Stimulated activated CD8-positive, alpha-beta memory T cell treated with anti-CD3 and anti-CD28 coated beads, Interleukin-2, amount 100 ng/mL, for 48 hours (primary cell): ENCODE measurements at regions not wholly inside any gene's neighbourhood (a gene's known extent, or its start where the extent isn't known, plus 50 kb on each side); places are given as distances from the start of the nearest gene placed in this dataset.

ENCODE experiments used
- DNase-seq, 2 donors: peaks; one replicate each; pipeline ENCODE4 v3.0.0-alpha.2; 2020; ENCODE audit warnings: low read depth in 2 of 2

DNA sequence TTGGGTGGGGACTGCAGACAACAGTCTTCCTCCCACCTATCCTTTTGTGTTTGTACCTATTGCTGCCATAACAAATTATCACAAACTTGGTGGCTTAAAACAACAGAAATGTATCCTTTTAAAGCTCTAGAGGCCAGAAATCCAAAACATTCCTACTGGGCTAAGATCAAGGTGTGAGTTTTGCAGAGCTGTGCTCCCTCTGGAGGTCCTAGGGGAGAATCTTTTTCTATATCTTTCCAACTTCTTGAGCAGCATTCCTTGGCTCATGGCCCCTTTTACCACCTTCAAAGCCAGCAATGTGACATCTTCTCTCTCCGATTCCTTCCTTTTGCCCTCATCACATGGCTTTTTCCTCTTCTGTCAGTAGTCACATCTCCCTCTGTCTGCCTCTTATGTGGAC, 190.6 kb downstream of the TTC8 start:
- no peak for DNase-seq

GRCh38 chr14:89017417-89017816, 193.0 kb downstream of the TTC8 start:
- no peak for DNase-seq

DNA sequence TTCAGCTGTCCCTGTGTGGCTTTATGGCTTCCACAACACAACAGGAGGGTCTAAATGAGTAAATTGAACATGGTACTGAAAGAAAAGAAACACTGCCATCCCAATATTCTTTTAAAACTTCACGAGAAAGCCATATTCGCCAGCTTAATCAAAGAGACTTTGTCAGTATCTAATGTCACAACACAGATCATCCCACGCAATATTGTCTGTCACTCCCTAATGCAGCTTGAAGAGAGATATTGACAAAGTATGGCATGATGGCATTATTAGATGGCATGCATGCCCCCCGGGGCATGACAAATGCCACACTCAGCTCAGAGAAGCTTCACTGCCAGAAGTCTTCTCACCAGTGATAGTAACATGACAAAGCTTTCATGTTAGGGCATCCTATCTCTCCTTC, 197.8 kb downstream of the TTC8 start:
- no peak for DNase-seq

- DNase-seq: no peak
Measured at GRCh38 chr14:89024691-89025090, 200.2 kb downstream of the TTC8 start.

- DNase-seq: no peak
Measured at GRCh38 chr14:89025561-89026236, 201.2 kb downstream of the TTC8 start.

- peak; percentile 26 to 44 for DNase-seq
Measured at GRCh38 chr14:89027097-89027740, 202.8 kb downstream of the TTC8 start.

GRCh38 chr14:89028462-89029134, 204.1 kb downstream of the TTC8 start:
- no peak for DNase-seq

- DNase-seq: no peak
Measured at GRCh38 chr14:89029961-89030694, 205.7 kb downstream of the TTC8 start.

- no peak for DNase-seq
Measured at GRCh38 chr14:89030921-89031320, 206.5 kb downstream of the TTC8 start.

- no peak for DNase-seq
Measured at GRCh38 chr14:89032086-89032649, 207.7 kb downstream of the TTC8 start.

DNA sequence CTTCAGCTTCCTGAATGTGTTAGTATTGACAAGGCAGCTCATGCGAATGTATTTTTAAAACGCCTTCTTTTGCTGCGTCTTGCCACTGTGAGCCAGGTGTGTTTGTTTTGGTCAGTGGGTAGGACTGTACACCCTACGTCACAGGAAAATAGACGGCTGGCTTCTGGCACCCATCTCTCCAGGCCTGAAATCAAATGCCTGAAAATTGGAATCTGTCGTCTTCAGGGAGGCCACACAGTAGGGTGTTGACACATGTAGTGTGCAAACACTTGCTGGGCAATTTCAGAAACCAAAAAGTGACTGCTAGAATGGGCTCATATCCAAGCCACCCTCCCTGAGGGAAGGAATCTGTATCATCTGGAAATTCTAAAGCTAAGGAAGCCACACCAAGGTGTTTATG, 209.3 kb downstream of the TTC8 start:
- DNase-seq: no peak

- DNase-seq: no peak
Measured at GRCh38 chr14:89036371-89036770, 211.9 kb downstream of the TTC8 start.

DNA sequence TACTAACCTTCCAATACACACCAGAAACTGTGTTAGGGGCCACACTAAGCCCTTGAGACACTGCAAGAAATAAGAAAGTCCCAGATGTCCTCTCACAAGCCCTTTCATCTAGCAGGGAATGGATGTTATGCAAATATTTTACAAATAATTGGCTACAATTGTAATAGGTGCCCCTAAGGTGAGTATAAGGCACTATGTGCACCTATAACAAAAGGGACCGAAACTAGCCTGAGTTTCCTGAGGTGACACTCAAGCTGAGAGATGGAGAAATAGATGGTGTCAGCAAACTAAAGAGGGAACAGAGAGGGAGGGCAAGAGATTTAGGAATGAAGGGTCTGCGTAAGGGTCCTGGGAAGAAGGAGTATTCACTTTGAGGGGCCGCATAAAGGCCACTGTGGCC, 212.6 kb downstream of the TTC8 start:
- DNase-seq: no peak

- no peak for DNase-seq
Measured at GRCh38 chr14:89040080-89040459, 215.6 kb downstream of the TTC8 start.

- DNase-seq: peak; percentile 78 to 79
Measured at GRCh38 chr14:89040460-89041256, 216.2 kb downstream of the TTC8 start.

DNA sequence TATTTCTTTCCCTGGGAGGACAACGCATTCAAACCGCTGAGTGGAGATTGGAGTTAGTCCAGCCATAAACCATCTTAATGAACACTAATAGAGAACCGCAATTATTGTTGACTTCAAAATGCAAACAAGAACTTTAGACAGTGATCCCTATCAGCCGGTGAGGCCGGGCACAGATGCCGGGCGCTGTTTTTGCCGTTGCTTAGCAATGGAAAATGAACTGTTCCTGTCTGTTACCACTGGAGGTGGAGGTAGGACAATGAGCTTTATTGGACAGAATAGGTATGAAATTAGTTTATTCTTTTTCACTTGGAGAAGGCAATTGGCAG, 216.8 kb downstream of the TTC8 start:
- no peak for DNase-seq

- no peak for DNase-seq
Measured at GRCh38 chr14:89042021-89042420, 217.6 kb downstream of the TTC8 start.

DNA sequence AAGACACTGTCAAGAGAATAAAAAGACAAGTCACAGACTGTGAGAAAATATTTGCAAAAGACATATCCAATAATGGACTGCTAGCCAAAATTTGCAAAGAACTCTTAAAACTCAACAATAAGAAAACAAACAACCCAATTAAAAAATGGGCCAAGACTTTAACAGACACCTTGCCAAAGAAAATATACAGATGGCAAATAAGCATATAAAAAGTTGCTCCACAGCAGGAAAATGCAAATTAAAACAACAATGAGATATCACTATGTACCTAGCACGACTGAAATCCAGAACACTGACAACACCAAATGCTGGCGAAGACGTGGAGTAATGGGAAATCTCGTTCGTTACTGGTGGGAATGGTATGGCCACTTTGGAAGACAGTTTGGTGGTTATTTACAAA, 228.9 kb downstream of the TTC8 start:
- DNase-seq: no peak

DNA sequence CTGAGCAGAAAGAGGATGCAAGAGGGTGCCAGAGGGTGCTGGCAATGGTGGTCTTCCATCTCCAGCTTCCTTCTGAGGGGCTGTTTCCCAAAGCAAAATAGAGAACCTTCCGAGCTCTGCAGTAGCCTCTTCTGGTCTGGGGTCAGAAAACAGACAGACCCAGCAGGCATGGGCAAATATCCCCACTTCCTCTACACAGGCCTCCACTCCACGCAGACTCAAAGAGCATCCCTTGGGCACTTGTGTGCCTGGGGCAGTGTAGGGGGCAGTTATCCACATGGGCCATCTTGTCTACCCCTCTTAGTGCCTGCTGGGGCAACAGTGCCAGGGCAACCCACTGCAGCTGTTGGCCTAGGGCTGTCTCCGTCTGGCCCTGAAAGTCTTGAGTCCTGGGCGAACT, 231.9 kb downstream of the TTC8 start:
- no peak for DNase-seq

- DNase-seq: no peak
Measured at GRCh38 chr14:89058697-89059096, 234.2 kb downstream of the TTC8 start.

DNA sequence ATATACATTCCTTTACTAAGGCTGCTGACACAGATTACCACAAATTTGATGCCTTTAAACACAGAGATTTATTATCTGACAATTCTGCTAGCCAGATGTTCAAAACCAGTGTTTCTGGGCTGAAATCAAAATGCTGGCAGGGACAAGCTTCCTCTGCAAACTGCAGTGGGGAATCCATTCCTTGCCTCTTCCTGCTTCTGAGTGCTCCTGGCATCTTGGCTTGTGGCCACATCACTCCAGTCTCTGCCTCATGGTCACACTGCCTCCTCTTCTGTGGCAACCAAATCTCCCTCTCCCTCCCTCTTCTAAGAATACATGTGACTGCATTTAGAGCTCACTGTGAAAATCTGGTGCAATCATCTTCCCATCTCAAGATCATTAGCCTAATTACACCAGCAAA, 235.7 kb downstream of the TTC8 start:
- DNase-seq: no peak

- DNase-seq: no peak
Measured at GRCh38 chr14:89061696-89062095, 237.2 kb downstream of the TTC8 start.
